Gastrocnemius medialis (tissue), 4 donors: ENCODE measurements at regions not wholly inside any gene's neighbourhood (a gene's known extent, or its start where the extent isn't known, plus 50 kb on each side); places are given as distances from the start of the nearest gene placed in this dataset.

ENCODE experiments used
- ATAC-seq, 2 donors: fragments of 150-250 bp; one replicate each; pipeline ENCODE4 v1.9.1; 2016
- DNase-seq, 2 donors: peaks; one replicate each; pipeline ENCODE4 v3.0.0-alpha.2; 2019
- H3K27ac ChIP-seq, 4 donors: fragments of 200-600 bp; sonication (generic); 1 replicate in 1 of 4; 2 replicates in 3 of 4; pipeline ENCODE4 v1.5.1; 2016 to 2018; ENCODE audit warnings: mild to moderate bottlenecking in 2 of 4, moderate library complexity in 1 of 4
- H3K27me3 ChIP-seq, 3 donors: fragments of 200-600 bp; sonication (generic) in 2 of 3; 1 replicate in 1 of 3; 2 replicates in 2 of 3; pipeline versions ENCODE4 v1.5.1 to v1.6.0; 2016 to 2019; ENCODE audit warnings: mild to moderate bottlenecking in 1 of 3, moderate library complexity in 1 of 3
- H3K36me3 ChIP-seq, 2 donors: fragments of 200-600 bp; sonication (generic) in 1 of 2; one replicate each; pipeline ENCODE4 v1.5.1; 2017 to 2018
- H3K4me1 ChIP-seq, 2 donors: fragments of 200-600 bp; sonication (generic) in 1 of 2; one replicate each; pipeline ENCODE4 v1.5.1; 2016 to 2017; ENCODE audit warnings: mild to moderate bottlenecking in 2 of 2
- H3K4me3 ChIP-seq, 4 donors: fragments of 200-600 bp; sonication (generic) in 3 of 4; 1 replicate in 1 of 4; 2 replicates in 3 of 4; pipeline ENCODE4 v1.5.1; 2016 to 2019; ENCODE audit warnings: mild to moderate bottlenecking in 2 of 4
- H3K9me3 ChIP-seq, 3 donors: fragments of 200-600 bp; sonication (generic) in 2 of 3; 1 replicate in 1 of 3; 2 replicates in 2 of 3; pipeline ENCODE4 v1.5.1; 2016 to 2019
- CTCF ChIP-seq, 5 experiments: fragments of 450-650 bp in 3 of 5; fragments of 200-600 bp in 2 of 5; sonication (generic) in 2 of 5; IDR thresholded peaks in 4 of 5; conservative IDR thresholded peaks in 1 of 5; 1 replicate in 4 of 5; 2 replicates in 1 of 5; pipeline ENCODE4 v1.5.1; 2016 to 2019; ENCODE audit warnings: antibody characterized with exemption in 5 of 5, mild to moderate bottlenecking in 3 of 5, moderate library complexity in 3 of 5
- POLR2A ChIP-seq, 2 donors: fragments of 450-650 bp; IDR thresholded peaks; one replicate each; pipeline ENCODE4 v1.6.1; 2017; ENCODE audit warnings: antibody characterized with exemption in 2 of 2, mild to moderate bottlenecking in 2 of 2, moderate library complexity in 2 of 2
- in situ Hi-C, 4 donors: fragments of 200-750 bp; cut with MboI; loops; one replicate each; pipeline versions ENCODE4 v1.15.0 to v1.8.0; 2017; ENCODE audit warnings: low sequenced_read_pairs in 4 of 4
- intact Hi-C: fragments of 100-400 bp; cut with DNase I; formaldehyde crosslinking; loops from one replicate; pipeline ENCODE4 v1.15.1; 2023; ENCODE audit warnings: low total_unique reads

- H3K9me3 ChIP-seq: no peaks in the 10 kb centered on the region
- H3K4me1 ChIP-seq: no peaks in the 10 kb centered on the region
- intact Hi-C loops: no loop called here
- H3K36me3 ChIP-seq: no peaks in the 10 kb centered on the region
- TF ChIP-seq CTCF (IDR thresholded peaks at IDR 0.05 in 4 of 5, conservative IDR thresholded peaks at IDR 0.05 in 1 of 5): no peak
- TF ChIP-seq POLR2A (IDR thresholded peaks at IDR 0.05): no peak
- in situ Hi-C loops: no loop called here
- no peak for DNase-seq
- no peak for ATAC-seq
- H3K4me3 ChIP-seq: no peak overlapping the region
- H3K27ac ChIP-seq: no peak overlapping the region
- H3K27me3 ChIP-seq: no peaks in the 10 kb centered on the region
Measured at GRCh38 chrX:122586831-122587230, 597.2 kb upstream of the GRIA3 start.

DNA sequence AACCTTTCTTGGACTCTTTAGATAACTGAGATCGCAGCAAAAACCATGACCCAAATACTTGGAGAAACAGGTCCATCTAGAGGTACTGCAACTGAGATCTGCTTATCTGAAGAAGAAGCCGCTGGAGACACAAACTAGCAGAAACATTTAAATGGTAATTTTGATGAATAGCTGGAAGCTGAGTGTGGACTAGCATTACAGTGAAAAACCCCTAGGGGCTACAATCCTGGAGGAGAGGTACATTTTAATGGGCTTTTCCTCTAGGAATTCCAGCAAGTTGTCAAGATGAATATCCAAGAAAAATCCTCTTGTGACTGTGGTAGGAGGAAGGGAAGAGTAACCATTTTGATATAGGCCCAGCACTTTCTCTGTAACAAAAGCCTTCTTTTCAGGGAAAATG lies 592.5 kb upstream of the GRIA3 start:
- in situ Hi-C loops (no loop called here), intact Hi-C loops (no loop called here)
- DNase-seq: no peak
- ATAC-seq: no peak
- Histone ChIP-seq H3K27ac (no peak overlapping the region), H3K36me3 (no peaks in the 10 kb centered on the region), H3K9me3 (no peaks in the 10 kb centered on the region), H3K4me3 (no peak overlapping the region), H3K4me1 (no peaks in the 10 kb centered on the region), H3K27me3 (no peaks in the 10 kb centered on the region)
- TF ChIP-seq CTCF (IDR thresholded peaks at IDR 0.05 in 4 of 5, conservative IDR thresholded peaks at IDR 0.05 in 1 of 5): no peak
- no peak for TF ChIP-seq POLR2A (IDR thresholded peaks at IDR 0.05)

DNA sequence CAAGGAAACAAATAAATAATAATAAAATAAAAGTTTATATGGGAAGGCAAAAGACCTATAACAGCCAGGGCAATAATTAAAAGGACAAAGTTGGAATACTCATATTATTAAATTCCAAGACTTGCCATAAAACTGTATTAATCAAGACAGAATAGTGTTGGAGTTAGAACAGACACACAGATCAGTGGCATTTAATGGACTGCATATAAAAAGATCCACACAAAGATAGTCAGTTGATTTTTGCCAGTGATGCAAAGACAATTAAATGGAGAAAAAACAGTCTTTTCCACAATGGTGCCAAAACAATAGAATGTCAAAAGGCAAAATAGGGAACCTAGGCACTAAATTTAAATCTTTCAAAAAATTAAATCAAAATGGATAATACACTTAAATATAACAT lies 587.1 kb upstream of the GRIA3 start:
- no peak overlapping the region for H3K27ac ChIP-seq
- no peaks in the 10 kb centered on the region for H3K36me3 ChIP-seq
- in situ Hi-C loops (no loop called here), intact Hi-C loops (no loop called here)
- no peaks in the 10 kb centered on the region for H3K4me1 ChIP-seq
- TF ChIP-seq CTCF (IDR thresholded peaks at IDR 0.05 in 4 of 5, conservative IDR thresholded peaks at IDR 0.05 in 1 of 5) (no peak), POLR2A (IDR thresholded peaks at IDR 0.05) (no peak)
- H3K9me3 ChIP-seq: no peaks in the 10 kb centered on the region
- ATAC-seq (no peak), DNase-seq (no peak)
- no peaks in the 10 kb centered on the region for H3K27me3 ChIP-seq
- no peak overlapping the region for H3K4me3 ChIP-seq

GRCh38 chrX:122622795-122623194 lies 561.3 kb upstream of the GRIA3 start:
- Histone ChIP-seq H3K4me1 (no peaks in the 10 kb centered on the region), H3K36me3 (no peaks in the 10 kb centered on the region), H3K9me3 (no peaks in the 10 kb centered on the region), H3K27me3 (no peaks in the 10 kb centered on the region), H3K27ac (no peak overlapping the region), H3K4me3 (no peak overlapping the region)
- in situ Hi-C loops (no loop called here), intact Hi-C loops (no loop called here)
- ATAC-seq: no peak
- TF ChIP-seq POLR2A (IDR thresholded peaks at IDR 0.05) (no peak), CTCF (IDR thresholded peaks at IDR 0.05 in 4 of 5, conservative IDR thresholded peaks at IDR 0.05 in 1 of 5) (no peak)
- no peak for DNase-seq

DNA sequence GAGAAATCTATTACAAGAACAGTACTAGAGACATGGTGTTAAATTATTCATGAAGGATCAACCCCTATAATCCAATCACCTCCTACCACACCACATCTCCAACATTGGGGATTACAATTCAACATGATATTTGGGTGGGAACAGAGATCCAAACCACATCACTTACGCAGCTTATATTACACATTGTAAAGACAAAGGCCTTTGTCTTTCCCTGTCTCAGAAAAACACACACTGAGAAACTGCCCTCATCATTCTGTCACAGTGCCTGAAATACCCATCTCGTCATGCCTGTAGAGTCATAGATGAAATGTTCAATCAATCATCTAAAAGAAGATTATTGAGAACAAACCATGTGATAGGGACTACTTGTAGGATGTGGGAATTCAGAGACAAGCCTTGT lies 558.8 kb upstream of the GRIA3 start:
- H3K4me1 ChIP-seq: no peaks in the 10 kb centered on the region
- intact Hi-C loops (no loop called here), in situ Hi-C loops (no loop called here)
- H3K27ac ChIP-seq: no peak overlapping the region
- H3K4me3 ChIP-seq: no peak overlapping the region
- no peak for DNase-seq
- H3K36me3 ChIP-seq: no peaks in the 10 kb centered on the region
- no peaks in the 10 kb centered on the region for H3K9me3 ChIP-seq
- H3K27me3 ChIP-seq: no peaks in the 10 kb centered on the region
- no peak for TF ChIP-seq CTCF (IDR thresholded peaks at IDR 0.05 in 4 of 5, conservative IDR thresholded peaks at IDR 0.05 in 1 of 5)
- no peak for TF ChIP-seq POLR2A (IDR thresholded peaks at IDR 0.05)
- ATAC-seq: no peak
